WTC11 (cell line): ENCODE measurements at regions not wholly inside any gene's neighbourhood (a gene's known extent, or its start where the extent isn't known, plus 50 kb on each side); places are given as distances from the start of the nearest gene placed in this dataset.

Experiments used
- ATAC-seq: fragments of 200-7000 bp; cut with Tn5 transposase; 2 replicates; pipeline ENCODE4 v1.10.0; 2021; ENCODE audit warnings: mild to moderate bottlenecking, moderate library complexity
- CTCF ChIA-PET: fragments of 300-600 bp; sonication (Branson Sonifier 250); formaldehyde crosslinking; loops from one replicate; lab custom pipeline; 2021; ENCODE audit warnings: antibody characterized with exemption; lab: Charles Lee
- POLR2A ChIA-PET: fragments of 350-600 bp; sonication (Branson Sonifier 250); formaldehyde crosslinking; loops from one replicate; lab custom pipeline; 2021; ENCODE audit warnings: antibody characterized with exemption; lab: Charles Lee
- DNase-seq: peaks from one replicate; pipeline ENCODE4 v3.0.0; 2021; ENCODE audit warnings: low spot score
- H3K27ac Mint-ChIP-seq: 2 replicates; pipeline ENCODE4 v1.8.0; 2021; ENCODE audit warnings: mixed read lengths
- H3K27me3 Mint-ChIP-seq: 2 replicates; pipeline ENCODE4 v1.8.0; 2021; ENCODE audit warnings: low read depth, mild to moderate bottlenecking, moderate library complexity, mixed read lengths
- H3K36me3 Mint-ChIP-seq: 2 replicates; pipeline ENCODE4 v1.8.0; 2021; ENCODE audit warnings: mixed read lengths
- H3K4me1 Mint-ChIP-seq: 2 replicates; pipeline ENCODE4 v1.8.0; 2022; ENCODE audit warnings: mixed read lengths
- H3K4me3 Mint-ChIP-seq: 2 replicates; pipeline ENCODE4 v1.8.0; 2021; ENCODE audit warnings: mild to moderate bottlenecking, moderate library complexity, mixed read lengths
- H3K9me3 Mint-ChIP-seq: 2 replicates; pipeline ENCODE4 v1.8.0; 2021; ENCODE audit warnings: mixed read lengths
- AFF4 ChIP-seq: sonication (generic); formaldehyde crosslinking; IDR thresholded peaks from 2 replicates; pipeline ENCODE4 v1.8.1; 2023; ENCODE audit warnings: mild to moderate bottlenecking, missing genetic modification reagents, borderline replicate concordance
- AR ChIP-seq: fragments of 250-450 bp; sonication (Bioruptor Pico); IDR thresholded peaks from 2 replicates; pipeline ENCODE4 v1.9.0; 2021; ENCODE audit warnings: mild to moderate bottlenecking
- CDX4 ChIP-seq: fragments of 250-450 bp; sonication (Bioruptor Pico); IDR thresholded peaks from 2 replicates; pipeline ENCODE4 v1.9.0; 2021; ENCODE audit warnings: moderate library complexity, mild to moderate bottlenecking, inconsistent platforms, borderline replicate concordance
- CREM ChIP-seq: sonication (generic); formaldehyde crosslinking; IDR thresholded peaks from 2 replicates; pipeline ENCODE4 v1.8.1; 2022; ENCODE audit warnings: mild to moderate bottlenecking, missing genetic modification reagents, moderate library complexity
- E2F5 ChIP-seq: sonication (generic); formaldehyde crosslinking; IDR thresholded peaks from 2 replicates; pipeline ENCODE4 v1.8.1; 2022; ENCODE audit warnings: mild to moderate bottlenecking, moderate library complexity, missing genetic modification reagents
- ETV6 ChIP-seq: sonication (generic); formaldehyde crosslinking; IDR thresholded peaks from 2 replicates; pipeline ENCODE4 v1.8.1; 2022; ENCODE audit warnings: mild to moderate bottlenecking, missing genetic modification reagents
- FOXP4 ChIP-seq: sonication (generic); formaldehyde crosslinking; IDR thresholded peaks from 2 replicates; pipeline ENCODE4 v1.8.0; 2022; ENCODE audit warnings: mild to moderate bottlenecking, missing genetic modification reagents
- IRF2 ChIP-seq: sonication (generic); formaldehyde crosslinking; IDR thresholded peaks from 2 replicates; pipeline ENCODE4 v1.8.0; 2022; ENCODE audit warnings: low read depth, missing genetic modification reagents, borderline replicate concordance
- JUN ChIP-seq: sonication (generic); formaldehyde crosslinking; IDR thresholded peaks from 2 replicates; pipeline ENCODE4 v1.8.0; 2023; ENCODE audit warnings: mild to moderate bottlenecking, missing genetic modification reagents
- NR1H2 ChIP-seq: sonication (generic); formaldehyde crosslinking; IDR thresholded peaks from 2 replicates; pipeline ENCODE4 v1.9.0; 2021; ENCODE audit warnings: mild to moderate bottlenecking, moderate library complexity, missing genetic modification reagents
- PRRX2 ChIP-seq: fragments of 250-450 bp; sonication (Bioruptor Pico); IDR thresholded peaks from 2 replicates; pipeline ENCODE4 v1.8.0; 2021; ENCODE audit warnings: mild to moderate bottlenecking
- RELA ChIP-seq: sonication (generic); formaldehyde crosslinking; IDR thresholded peaks from 2 replicates; pipeline ENCODE4 v1.8.1; 2022; ENCODE audit warnings: missing genetic modification reagents, mild to moderate bottlenecking, borderline replicate concordance
- RORB ChIP-seq: fragments of 250-450 bp; sonication (Bioruptor Pico); IDR thresholded peaks from 2 replicates; pipeline ENCODE4 v1.9.0; 2021; ENCODE audit warnings: mild to moderate bottlenecking
- ZBTB21 ChIP-seq: sonication (generic); formaldehyde crosslinking; IDR thresholded peaks from 2 replicates; pipeline ENCODE4 v1.8.1; 2023; ENCODE audit warnings: mild to moderate bottlenecking, missing genetic modification reagents, borderline replicate concordance
- ZMAT4 ChIP-seq: fragments of 250-450 bp; sonication (Bioruptor Pico); IDR thresholded peaks from 2 replicates; pipeline ENCODE4 v1.9.0; 2021; ENCODE audit warnings: mild to moderate bottlenecking
- ZNF281 ChIP-seq: sonication (generic); formaldehyde crosslinking; IDR thresholded peaks from 2 replicates; pipeline ENCODE4 v1.8.0; 2023; ENCODE audit warnings: mild to moderate bottlenecking, missing genetic modification reagents
- ZNF317 ChIP-seq: sonication (generic); formaldehyde crosslinking; IDR thresholded peaks from 2 replicates; pipeline ENCODE4 v1.8.1; 2023; ENCODE audit warnings: low read depth, mild to moderate bottlenecking, moderate library complexity, missing genetic modification reagents, borderline replicate concordance
- ZSCAN18 ChIP-seq: fragments of 250-450 bp; sonication (Bioruptor Pico); IDR thresholded peaks from 2 replicates; pipeline ENCODE4 v2.1.2; 2022; ENCODE audit warnings: mild to moderate bottlenecking, moderate library complexity

- ChIA-PET CTCF (no interaction called here), POLR2A (no interaction called here)
- peaks cover 6% of the 10 kb centered on the region for H3K9me3 Mint-ChIP-seq
- H3K36me3 Mint-ChIP-seq = no peaks in the 10 kb centered on the region
- peaks cover 7% of the 10 kb centered on the region for H3K4me1 Mint-ChIP-seq
- DNase-seq (no peak), ATAC-seq (no peak)
- H3K27ac Mint-ChIP-seq = no peak overlapping the region
- TF ChIP-seq AFF4 (CRISPR knock-in tag) = no peak
- no peak for TF ChIP-seq CREM
- TF ChIP-seq ZSCAN18 = no peak
- no peak for TF ChIP-seq E2F5 (CRISPR knock-in tag)
- no peak for TF ChIP-seq FOXP4 (CRISPR knock-in tag)
- TF ChIP-seq IRF2 = no peak
- TF ChIP-seq ZNF317 (CRISPR knock-in tag) = no peak
- no peak for TF ChIP-seq JUN (CRISPR knock-in tag)
- no peak for TF ChIP-seq AR (CRISPR knock-in tag)
- TF ChIP-seq NR1H2 (CRISPR knock-in tag) = no peak
- no peak for TF ChIP-seq RORB (CRISPR knock-in tag)
- no peak for TF ChIP-seq PRRX2
- no peak for TF ChIP-seq CDX4 (CRISPR knock-in tag)
- no peak for TF ChIP-seq ZBTB21 (CRISPR knock-in tag)
- TF ChIP-seq ETV6 (CRISPR knock-in tag) = no peak
- TF ChIP-seq ZMAT4 (CRISPR knock-in tag) = no peak
- no peak for TF ChIP-seq ZNF281 (CRISPR knock-in tag)
- no peak for TF ChIP-seq RELA (CRISPR knock-in tag)
- H3K4me3 Mint-ChIP-seq = no peak overlapping the region
- H3K27me3 Mint-ChIP-seq = no peaks in the 10 kb centered on the region
Observed at GRCh38 chr1:218656301-218657037, 311.3 kb downstream of the TGFB2 start.
